ENCODE measurements at regions not wholly inside any gene's neighbourhood (a gene's known extent, or its start where the extent isn't known, plus 50 kb on each side); places are given as distances from the start of the nearest gene placed in this dataset.

DNA sequence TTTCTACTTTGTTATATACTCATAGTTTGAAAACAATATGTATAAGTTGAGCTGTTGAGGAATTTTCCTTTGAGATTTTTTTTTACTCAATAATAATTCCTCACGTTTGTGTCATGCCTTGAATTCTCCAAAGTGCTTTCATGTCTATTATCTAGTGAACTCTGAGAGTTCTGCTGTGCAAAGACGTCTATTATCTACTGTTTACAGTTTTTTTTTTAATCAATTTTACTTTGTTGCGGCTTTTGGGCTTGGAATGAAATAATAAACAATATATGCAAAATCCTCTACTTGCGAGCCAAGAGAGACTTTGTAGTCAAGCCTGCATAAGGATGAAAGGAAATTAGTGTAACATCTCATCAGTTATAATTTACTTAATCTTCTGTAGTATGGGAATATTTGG is 107.2 kb upstream of the FRMD6 start:
- TF ChIP-seq, protein P1, sequence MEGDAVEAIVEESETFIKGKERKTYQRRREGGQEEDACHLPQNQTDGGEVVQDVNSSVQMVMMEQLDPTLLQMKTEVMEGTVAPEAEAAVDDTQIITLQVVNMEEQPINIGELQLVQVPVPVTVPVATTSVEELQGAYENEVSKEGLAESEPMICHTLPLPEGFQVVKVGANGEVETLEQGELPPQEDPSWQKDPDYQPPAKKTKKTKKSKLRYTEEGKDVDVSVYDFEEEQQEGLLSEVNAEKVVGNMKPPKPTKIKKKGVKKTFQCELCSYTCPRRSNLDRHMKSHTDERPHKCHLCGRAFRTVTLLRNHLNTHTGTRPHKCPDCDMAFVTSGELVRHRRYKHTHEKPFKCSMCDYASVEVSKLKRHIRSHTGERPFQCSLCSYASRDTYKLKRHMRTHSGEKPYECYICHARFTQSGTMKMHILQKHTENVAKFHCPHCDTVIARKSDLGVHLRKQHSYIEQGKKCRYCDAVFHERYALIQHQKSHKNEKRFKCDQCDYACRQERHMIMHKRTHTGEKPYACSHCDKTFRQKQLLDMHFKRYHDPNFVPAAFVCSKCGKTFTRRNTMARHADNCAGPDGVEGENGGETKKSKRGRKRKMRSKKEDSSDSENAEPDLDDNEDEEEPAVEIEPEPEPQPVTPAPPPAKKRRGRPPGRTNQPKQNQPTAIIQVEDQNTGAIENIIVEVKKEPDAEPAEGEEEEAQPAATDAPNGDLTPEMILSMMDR (IDR thresholded peaks at IDR 0.05), result no peak
- no peak for TF ChIP-seq POLR2A (IDR thresholded peaks at IDR 0.05)

All from heart left ventricle (tissue), 13 donors.